ENCODE measurements at regions not wholly inside any gene's neighbourhood (a gene's known extent, or its start where the extent isn't known, plus 50 kb on each side); places are given as distances from the start of the nearest gene placed in this dataset.

- TF ChIP-seq EGR1 (IDR thresholded peaks at IDR 0.05; ENCODE audit: low read depth in 2 of 2), result no peak
- TF ChIP-seq RAD21 (IDR thresholded peaks at IDR 0.05), result no peak
- no peak for TF ChIP-seq SP1 (IDR thresholded peaks at IDR 0.05)
- no peak for TF ChIP-seq JUND (IDR thresholded peaks at IDR 0.05)
- TF ChIP-seq CTCF (IDR thresholded peaks at IDR 0.05; ENCODE audit: low read depth, low read length, missing input control), result no peak
- no peak for TF ChIP-seq MAX (IDR thresholded peaks at IDR 0.05)
- TF ChIP-seq GABPA (IDR thresholded peaks at IDR 0.05 in 1 of 2, conservative IDR thresholded peaks at IDR 0.05 in 1 of 2), result no peak
These were observed 138.5 kb downstream of the MTX2 start for GRCh38 chr2:176407706-176408105.
